ENCODE measurements at regions not wholly inside any gene's neighbourhood (a gene's known extent, or its start where the extent isn't known, plus 50 kb on each side); places are given as distances from the start of the nearest gene placed in this dataset.

GRCh38 chr3:23079976-23080375, 123.2 kb upstream of the UBE2E2 start:
- no peak for DNase-seq

GRCh38 chr3:23083701-23084100, 119.4 kb upstream of the UBE2E2 start:
- DNase-seq: no peak

GRCh38 chr3:23084367-23084766, 118.8 kb upstream of the UBE2E2 start:
- DNase-seq: no peak

GRCh38 chr3:23085261-23085660, 117.9 kb upstream of the UBE2E2 start:
- no peak for DNase-seq

- DNase-seq: no peak
Measured at GRCh38 chr3:23086331-23086730, 116.8 kb upstream of the UBE2E2 start.

- no peak for DNase-seq
Measured at GRCh38 chr3:23086831-23087230, 116.3 kb upstream of the UBE2E2 start.

GRCh38 chr3:23094412-23094811, 108.7 kb upstream of the UBE2E2 start:
- no peak for DNase-seq

- DNase-seq: peak; percentile 60 to 70
Measured at GRCh38 chr3:23094890-23095462, 108.2 kb upstream of the UBE2E2 start.

- DNase-seq: no peak
Measured at GRCh38 chr3:23096041-23096440, 107.1 kb upstream of the UBE2E2 start.

- no peak for DNase-seq
Measured at GRCh38 chr3:23099021-23099420, 104.1 kb upstream of the UBE2E2 start.

GRCh38 chr3:23099677-23100076, 103.5 kb upstream of the UBE2E2 start:
- no peak for DNase-seq

- no peak for DNase-seq
Measured at GRCh38 chr3:23100106-23100505, 103.0 kb upstream of the UBE2E2 start.

GRCh38 chr3:23103764-23104163, 99.4 kb upstream of the UBE2E2 start:
- no peak for DNase-seq

- DNase-seq: no peak
Measured at GRCh38 chr3:23105048-23105447, 98.1 kb upstream of the UBE2E2 start.

- DNase-seq: no peak
Measured at GRCh38 chr3:23106666-23107065, 96.5 kb upstream of the UBE2E2 start.

GRCh38 chr3:23107221-23107620, 95.9 kb upstream of the UBE2E2 start:
- DNase-seq: no peak

GRCh38 chr3:23108451-23109057, 94.6 kb upstream of the UBE2E2 start:
- no peak for DNase-seq

- no peak for DNase-seq
Measured at GRCh38 chr3:23111286-23111685, 91.8 kb upstream of the UBE2E2 start.

GRCh38 chr3:23111797-23112196, 91.3 kb upstream of the UBE2E2 start:
- DNase-seq: no peak

GRCh38 chr3:23112491-23112890, 90.6 kb upstream of the UBE2E2 start:
- DNase-seq: no peak

- DNase-seq: no peak
Measured at GRCh38 chr3:23113455-23114171, 89.5 kb upstream of the UBE2E2 start.

GRCh38 chr3:23114432-23114831, 88.7 kb upstream of the UBE2E2 start:
- no peak for DNase-seq

- no peak for DNase-seq
Measured at GRCh38 chr3:23115171-23115877, 87.8 kb upstream of the UBE2E2 start.

Data from SHP77 (cell line).